ENCODE measurements at regions not wholly inside any gene's neighbourhood (a gene's known extent, or its start where the extent isn't known, plus 50 kb on each side); places are given as distances from the start of the nearest gene placed in this dataset.
"Not testable (repeated sequence)": the region's sequence is repeated elsewhere in the genome, so short reads cannot be mapped to it uniquely, and the experiment has no call there.

DNA sequence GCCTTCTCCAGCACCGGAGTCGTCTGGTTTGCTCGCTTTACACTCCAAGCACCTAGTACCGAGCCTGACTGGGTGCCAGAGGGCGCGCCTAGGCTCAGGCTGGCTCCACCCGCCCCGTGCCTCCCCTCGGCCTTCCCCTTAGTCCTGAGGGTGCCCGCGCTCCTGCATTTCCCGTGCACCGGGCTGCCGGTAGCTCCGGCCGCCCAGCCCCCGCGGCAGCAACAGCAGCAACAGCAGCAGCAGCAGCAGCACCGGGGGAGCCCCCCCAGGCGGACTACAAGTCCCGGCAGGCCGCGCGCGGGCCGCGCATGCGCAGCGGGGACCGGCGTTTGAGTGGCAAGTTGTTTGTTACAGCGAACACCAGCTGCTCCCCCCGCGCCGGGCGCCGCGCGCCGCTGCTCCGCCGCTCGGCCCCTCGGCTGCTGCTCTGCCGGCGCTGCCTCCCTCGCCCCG lies 68.8 kb upstream of the SPDYE9 start (continued):
- 0 out of 2 replicates have a peak, but pooled peaks have one; percentile 30 for TF ChIP-seq SMARCA5 (IDR thresholded peaks at IDR 0.05)

GRCh38 chr7:73153921-73154585 lies 68.2 kb upstream of the SPDYE9 start:
- H4K20me1 ChIP-seq (ENCODE audit: control insufficient read depth, insufficient read depth); POLR2A ChIA-PET; RAD21 ChIA-PET (ENCODE audit: unreplicated experiment); in situ Hi-C loops (cut with MboI); H3K9ac ChIP-seq (ENCODE audit: control insufficient read depth, insufficient read depth, low read length); H3K4me3 ChIP-seq; BruUV-seq (replicated peaks); H3K27me3 ChIP-seq (replicated peaks in 1 of 2; ENCODE audit: control insufficient read depth in 2 of 2, insufficient read depth in 2 of 2, low read length in 1 of 2); CTCF ChIA-PET; H3K4me1 ChIP-seq (ENCODE audit: control insufficient read depth, insufficient read depth, low read length); DNase-seq (ENCODE audit: low read depth, low spot score); FAIRE-seq; H3K27ac ChIP-seq (ENCODE audit: control insufficient read depth, insufficient read depth); H3K79me2 ChIP-seq (ENCODE audit: control insufficient read depth, insufficient read depth, low read length); intact Hi-C loops (cut with micrococcal nuclease; ENCODE audit: unreplicated experiment); H3K4me2 ChIP-seq (ENCODE audit: control insufficient read depth, insufficient read depth); ATAC-seq; H3K9me3 ChIP-seq (replicated peaks; ENCODE audit: control insufficient read depth, insufficient read depth, low read length); H2AFZ ChIP-seq (ENCODE audit: control insufficient read depth, low read depth, low read length); SMC1A ChIA-PET (ENCODE audit: uncharacterized antibody, unreplicated experiment); H3K36me3 ChIP-seq (ENCODE audit: control insufficient read depth in 2 of 2, insufficient read depth in 2 of 2, low read length in 1 of 2): not testable (repeated sequence)
- 58% methylated on average over 3 of the region's 23 CpGs for WGBS (ENCODE audit: insufficient coverage, insufficient replicate concordance, low lambda C conversion rate, missing lambda C conversion rate)

GRCh38 chr7:73148570-73148969 lies 62.7 kb upstream of the SPDYE9 start:
- no CpG with 5 or more reads among the region's 2 CpGs for WGBS (ENCODE audit: insufficient coverage, insufficient replicate concordance, low lambda C conversion rate, missing lambda C conversion rate)
- POLR2A ChIA-PET; intact Hi-C loops (cut with micrococcal nuclease; ENCODE audit: unreplicated experiment); in situ Hi-C loops (cut with MboI); DNase-seq (ENCODE audit: low read depth, low spot score); H2AFZ ChIP-seq (ENCODE audit: control insufficient read depth, low read depth, low read length); FAIRE-seq; H3K9ac ChIP-seq (ENCODE audit: control insufficient read depth, insufficient read depth, low read length); H3K9me3 ChIP-seq (replicated peaks; ENCODE audit: control insufficient read depth, insufficient read depth, low read length); H3K36me3 ChIP-seq (ENCODE audit: control insufficient read depth in 2 of 2, insufficient read depth in 2 of 2, low read length in 1 of 2); H3K27me3 ChIP-seq (replicated peaks in 1 of 2; ENCODE audit: control insufficient read depth in 2 of 2, insufficient read depth in 2 of 2, low read length in 1 of 2); H3K4me1 ChIP-seq (ENCODE audit: control insufficient read depth, insufficient read depth, low read length); ATAC-seq; RAD21 ChIA-PET (ENCODE audit: unreplicated experiment); H3K4me3 ChIP-seq; BruUV-seq (replicated peaks); H4K20me1 ChIP-seq (ENCODE audit: control insufficient read depth, insufficient read depth); CTCF ChIA-PET; H3K79me2 ChIP-seq (ENCODE audit: control insufficient read depth, insufficient read depth, low read length); H3K27ac ChIP-seq (ENCODE audit: control insufficient read depth, insufficient read depth); H3K4me2 ChIP-seq (ENCODE audit: control insufficient read depth, insufficient read depth); SMC1A ChIA-PET (ENCODE audit: uncharacterized antibody, unreplicated experiment): not testable (repeated sequence)

DNA sequence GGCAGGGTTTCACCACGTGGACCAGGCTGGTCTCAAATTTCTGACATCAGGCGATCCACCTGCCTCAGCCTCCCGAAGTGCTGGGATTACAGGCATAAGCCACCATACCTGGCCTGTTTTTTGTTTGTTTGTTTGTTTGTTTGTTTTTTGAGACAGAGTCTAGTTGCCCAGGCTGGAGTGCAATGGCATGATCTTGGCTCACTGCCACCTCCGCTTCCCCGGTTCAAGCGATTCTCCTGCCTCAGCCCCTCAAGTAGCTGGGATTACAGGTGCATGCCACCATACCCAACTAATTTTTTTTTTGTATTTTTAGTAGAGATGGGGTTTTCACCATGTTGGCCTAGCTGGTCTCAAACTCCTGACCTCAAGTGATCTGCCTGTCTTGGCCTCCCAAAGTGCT lies 61.8 kb upstream of the SPDYE9 start:
- H2AFZ ChIP-seq (ENCODE audit: control insufficient read depth, low read depth, low read length); DNase-seq (ENCODE audit: low read depth, low spot score); H3K36me3 ChIP-seq (ENCODE audit: control insufficient read depth in 2 of 2, insufficient read depth in 2 of 2, low read length in 1 of 2); BruUV-seq (replicated peaks); POLR2A ChIA-PET; H3K27ac ChIP-seq (ENCODE audit: control insufficient read depth, insufficient read depth); CTCF ChIA-PET; H3K9ac ChIP-seq (ENCODE audit: control insufficient read depth, insufficient read depth, low read length); H3K4me3 ChIP-seq; H3K27me3 ChIP-seq (replicated peaks in 1 of 2; ENCODE audit: control insufficient read depth in 2 of 2, insufficient read depth in 2 of 2, low read length in 1 of 2); intact Hi-C loops (cut with micrococcal nuclease; ENCODE audit: unreplicated experiment); H3K79me2 ChIP-seq (ENCODE audit: control insufficient read depth, insufficient read depth, low read length); in situ Hi-C loops (cut with MboI); SMC1A ChIA-PET (ENCODE audit: uncharacterized antibody, unreplicated experiment); H3K9me3 ChIP-seq (replicated peaks; ENCODE audit: control insufficient read depth, insufficient read depth, low read length); FAIRE-seq; H3K4me1 ChIP-seq (ENCODE audit: control insufficient read depth, insufficient read depth, low read length); H4K20me1 ChIP-seq (ENCODE audit: control insufficient read depth, insufficient read depth); ATAC-seq; H3K4me2 ChIP-seq (ENCODE audit: control insufficient read depth, insufficient read depth); RAD21 ChIA-PET (ENCODE audit: unreplicated experiment): not testable (repeated sequence)
- WGBS (ENCODE audit: insufficient coverage, insufficient replicate concordance, low lambda C conversion rate, missing lambda C conversion rate): 85% methylated on average over 6 of the region's 6 CpGs

DNA sequence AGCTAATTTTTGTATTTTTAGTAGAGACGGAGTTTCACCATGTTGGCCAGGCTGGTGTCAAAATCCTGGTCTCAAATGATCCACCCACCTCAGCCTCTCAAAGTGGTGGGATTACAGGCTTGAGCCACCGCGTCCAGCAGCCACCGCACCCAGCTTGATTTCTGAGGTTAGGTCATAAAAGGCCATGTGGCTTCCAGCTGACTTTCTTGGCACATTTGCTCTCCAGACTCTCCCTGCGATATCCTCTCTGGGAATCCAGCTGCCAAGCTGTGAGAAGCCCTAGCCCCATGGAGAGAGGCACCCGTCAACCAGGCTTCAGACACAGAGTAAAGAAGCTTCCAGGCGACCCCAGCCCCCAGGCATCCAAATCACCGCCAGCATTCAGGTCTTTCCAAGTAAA lies 58.2 kb upstream of the SPDYE9 start:
- H3K9me3 ChIP-seq (replicated peaks; ENCODE audit: control insufficient read depth, insufficient read depth, low read length); H3K4me3 ChIP-seq; H3K4me1 ChIP-seq (ENCODE audit: control insufficient read depth, insufficient read depth, low read length); H4K20me1 ChIP-seq (ENCODE audit: control insufficient read depth, insufficient read depth); DNase-seq (ENCODE audit: low read depth, low spot score); RAD21 ChIA-PET (ENCODE audit: unreplicated experiment); H3K4me2 ChIP-seq (ENCODE audit: control insufficient read depth, insufficient read depth); FAIRE-seq; SMC1A ChIA-PET (ENCODE audit: uncharacterized antibody, unreplicated experiment); H2AFZ ChIP-seq (ENCODE audit: control insufficient read depth, low read depth, low read length); ATAC-seq; H3K36me3 ChIP-seq (ENCODE audit: control insufficient read depth in 2 of 2, insufficient read depth in 2 of 2, low read length in 1 of 2); H3K9ac ChIP-seq (ENCODE audit: control insufficient read depth, insufficient read depth, low read length); H3K79me2 ChIP-seq (ENCODE audit: control insufficient read depth, insufficient read depth, low read length); intact Hi-C loops (cut with micrococcal nuclease; ENCODE audit: unreplicated experiment); H3K27ac ChIP-seq (ENCODE audit: control insufficient read depth, insufficient read depth); H3K27me3 ChIP-seq (replicated peaks in 1 of 2; ENCODE audit: control insufficient read depth in 2 of 2, insufficient read depth in 2 of 2, low read length in 1 of 2); in situ Hi-C loops (cut with MboI); BruUV-seq (replicated peaks); POLR2A ChIA-PET; CTCF ChIA-PET: not testable (repeated sequence)
- 87% methylated on average over 4 of the region's 8 CpGs for WGBS (ENCODE audit: insufficient coverage, insufficient replicate concordance, low lambda C conversion rate, missing lambda C conversion rate)

Measured in GM12878 (cell line).